ENCODE measurements at regions not wholly inside any gene's neighbourhood (a gene's known extent, or its start where the extent isn't known, plus 50 kb on each side); places are given as distances from the start of the nearest gene placed in this dataset.

DNA sequence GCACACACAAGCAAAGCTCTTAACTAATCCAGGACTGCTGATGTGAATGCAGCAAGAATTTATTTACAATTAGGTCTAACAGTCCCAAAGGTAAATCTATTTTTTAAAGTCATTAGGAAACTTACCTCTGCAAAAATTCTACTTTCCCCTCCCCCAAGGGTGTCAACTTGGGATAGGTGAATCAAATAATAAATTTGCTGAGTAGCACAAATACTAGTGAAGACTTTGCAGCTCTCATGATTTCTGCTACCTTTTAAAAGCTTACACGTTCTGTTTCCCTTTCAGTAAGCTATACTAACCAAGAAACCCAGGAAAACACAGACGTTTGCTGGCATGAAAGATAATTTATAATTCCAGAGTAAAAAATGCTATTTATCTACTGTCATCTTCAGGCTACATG, 296.6 kb upstream of the SLC7A11 start:
- TF ChIP-seq POLR2A (IDR thresholded peaks at IDR 0.05) (no peak), POLR2AphosphoS5 (IDR thresholded peaks at IDR 0.05) (no peak)
